NB4 (cell line): ENCODE measurements at regions not wholly inside any gene's neighbourhood (a gene's known extent, or its start where the extent isn't known, plus 50 kb on each side); places are given as distances from the start of the nearest gene placed in this dataset.

Experiments
- CTCF ChIP-seq: IDR thresholded peaks from one replicate; pipeline ENCODE4 v1.5.1; 2012; ENCODE audit warnings: low read depth, low read length
- MAX ChIP-seq: IDR thresholded peaks from 2 replicates; pipeline ENCODE4 v1.6.1; 2011; ENCODE audit warnings: low read depth, low read length
- MYC ChIP-seq: IDR thresholded peaks from 2 replicates; pipeline ENCODE4 v1.6.1; 2011; ENCODE audit warnings: low read depth, low read length
- POLR2A ChIP-seq: IDR thresholded peaks from 2 replicates; pipeline ENCODE4 v1.6.1; 2011; ENCODE audit warnings: mild to moderate bottlenecking; ENCODE audit not compliant: insufficient read length; ENCODE audit errors: extremely low read depth

DNA sequence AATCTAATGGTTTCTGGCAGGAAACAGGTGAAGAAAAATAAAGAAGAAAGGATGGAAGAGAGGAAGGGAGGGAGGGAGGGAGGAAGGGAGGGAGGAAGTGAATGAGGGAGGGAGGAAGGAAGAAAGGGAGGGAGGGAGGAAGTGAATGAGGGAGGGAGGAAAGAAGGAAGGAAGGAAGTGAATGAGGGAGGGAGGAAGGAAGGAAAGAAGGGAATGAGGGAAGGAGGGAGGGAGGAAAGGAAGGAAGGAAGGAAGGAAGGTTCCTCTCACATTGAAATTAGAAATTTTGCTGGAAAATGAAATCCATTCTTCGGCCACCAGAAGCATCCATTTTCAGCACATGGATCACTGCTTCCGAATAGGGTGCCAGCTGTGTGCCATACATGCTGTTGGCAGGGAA lies 62.2 kb upstream of the PELI2 start:
- TF ChIP-seq CTCF (no peak), MYC (no peak), POLR2A (no peak), MAX (no peak)
